NCI-H524 (cell line): ENCODE measurements at regions not wholly inside any gene's neighbourhood (a gene's known extent, or its start where the extent isn't known, plus 50 kb on each side); places are given as distances from the start of the nearest gene placed in this dataset.
"Not testable (repeated sequence)": the region's sequence is repeated elsewhere in the genome, so short reads cannot be mapped to it uniquely, and the experiment has no call there.

Experiments used
- DNase-seq, 2 experiments: peaks; one replicate each; lab custom pipeline; 2025; lab: John Stamatoyannopoulos, UW

DNA sequence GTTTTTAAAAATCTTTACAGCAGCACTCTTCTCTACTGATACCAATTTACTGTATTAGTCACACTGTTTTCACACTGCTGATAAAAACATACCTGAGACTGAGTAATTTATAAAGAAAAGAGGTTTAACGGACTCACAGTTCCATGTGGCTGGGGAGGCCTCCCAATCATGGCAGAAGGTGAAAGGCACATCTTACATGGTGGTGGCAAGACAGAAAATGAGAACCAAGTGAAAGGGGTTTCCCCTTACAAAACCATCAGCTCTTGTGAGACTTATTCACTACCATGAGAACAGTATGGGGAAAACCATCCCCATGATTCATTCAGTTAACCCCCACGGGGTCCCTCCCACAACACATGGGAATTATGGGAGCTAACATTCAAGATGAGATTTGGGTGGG is 481.9 kb upstream of the TLE4 start:
- not testable (repeated sequence) for DNase-seq

DNA sequence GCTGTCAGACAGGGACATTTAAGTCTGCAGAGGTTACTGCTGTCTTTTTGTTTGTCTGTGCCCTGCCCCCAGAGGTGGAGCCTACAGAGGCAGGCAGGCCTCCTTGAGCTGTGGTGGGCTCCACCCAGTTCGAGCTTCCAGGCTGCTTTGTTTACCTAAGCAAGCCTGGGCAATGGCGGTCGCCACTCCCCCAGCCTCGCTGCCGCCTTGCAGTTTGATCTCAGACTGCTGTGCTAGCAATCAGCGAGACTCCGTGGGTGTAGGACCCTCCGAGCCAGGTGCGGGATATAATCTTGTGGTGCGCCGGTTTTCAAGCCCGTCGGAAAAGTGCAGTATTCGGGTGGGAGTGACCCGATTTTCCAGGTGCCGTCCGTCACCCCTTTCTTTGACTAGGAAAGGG is 468.5 kb upstream of the TLE4 start:
- not testable (repeated sequence) for DNase-seq

DNA sequence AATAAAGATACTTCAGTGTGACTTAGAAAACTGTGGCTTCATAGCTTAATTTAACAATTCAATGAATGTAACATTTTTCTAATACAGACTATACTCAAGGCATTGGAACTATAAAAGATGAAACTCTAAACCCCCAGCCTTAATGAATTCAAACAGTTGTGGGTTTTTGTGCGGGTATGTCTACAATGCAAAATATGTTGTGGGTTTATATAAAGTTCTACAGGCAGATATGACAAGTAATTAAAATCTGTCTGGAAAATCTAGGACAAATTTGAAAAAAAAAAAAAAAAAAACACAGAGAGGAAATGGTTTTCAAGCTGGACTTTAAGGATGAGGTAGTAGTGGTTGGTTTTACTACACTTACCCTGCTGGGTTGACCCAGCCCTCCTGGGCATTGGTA is 467.5 kb upstream of the TLE4 start:
- no peak for DNase-seq

DNA sequence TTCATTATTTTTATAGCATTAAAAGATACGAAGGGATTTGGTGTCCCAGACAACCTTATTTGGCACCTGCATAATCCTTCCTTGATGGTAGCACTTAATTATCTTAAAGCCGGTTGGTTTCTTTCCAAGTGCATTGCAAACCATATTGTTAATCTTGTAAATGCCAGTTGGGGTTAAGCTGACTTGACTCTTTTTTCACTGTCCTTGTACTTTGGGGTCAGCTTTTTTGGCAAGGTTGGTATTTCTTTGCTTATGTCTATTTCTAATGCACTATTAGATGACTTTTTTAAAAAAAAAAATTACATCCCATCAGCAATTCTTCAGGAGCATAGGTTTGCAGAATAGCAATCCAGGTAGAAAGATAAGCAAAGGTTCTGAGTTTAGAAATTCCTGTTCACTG is 466.8 kb upstream of the TLE4 start:
- DNase-seq = peak; percentile 15 to 63

DNA sequence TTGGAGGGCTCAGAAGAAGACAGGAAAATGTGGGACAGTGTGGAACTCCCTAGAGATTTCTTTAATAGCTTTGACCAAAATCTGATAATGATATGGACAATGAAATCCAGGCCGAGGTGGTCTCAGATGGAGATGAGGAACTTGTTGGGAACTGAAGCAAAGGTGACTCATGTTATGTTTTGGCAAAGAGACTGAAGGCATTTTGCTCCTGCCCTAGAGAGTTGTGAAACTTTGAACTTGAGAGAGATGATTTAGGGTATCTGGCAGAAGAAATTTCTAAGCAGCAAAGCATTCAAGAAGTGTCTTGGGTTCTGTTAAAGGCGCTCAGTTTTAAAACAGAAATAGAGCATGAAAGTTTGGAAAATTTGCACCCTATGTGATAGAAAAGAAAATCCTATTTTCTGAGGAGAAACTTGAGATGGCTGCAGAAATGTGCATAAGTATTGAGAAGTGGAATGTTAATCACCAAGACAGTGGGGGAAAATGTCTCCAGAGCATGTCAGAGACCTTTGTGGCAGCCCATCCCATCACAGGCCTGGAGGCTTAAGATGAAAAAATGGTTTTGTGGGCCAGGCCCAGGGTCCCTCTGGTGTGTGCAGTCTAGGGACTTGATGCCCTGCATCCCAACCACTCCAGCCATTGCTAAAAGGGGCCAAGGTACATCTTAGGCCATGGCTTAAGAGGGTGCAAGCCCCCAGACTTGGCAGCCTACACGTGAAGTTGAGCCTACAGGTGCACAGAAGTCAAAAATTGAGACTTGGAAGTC is 463.7 kb upstream of the TLE4 start:
- no peak for DNase-seq

DNA sequence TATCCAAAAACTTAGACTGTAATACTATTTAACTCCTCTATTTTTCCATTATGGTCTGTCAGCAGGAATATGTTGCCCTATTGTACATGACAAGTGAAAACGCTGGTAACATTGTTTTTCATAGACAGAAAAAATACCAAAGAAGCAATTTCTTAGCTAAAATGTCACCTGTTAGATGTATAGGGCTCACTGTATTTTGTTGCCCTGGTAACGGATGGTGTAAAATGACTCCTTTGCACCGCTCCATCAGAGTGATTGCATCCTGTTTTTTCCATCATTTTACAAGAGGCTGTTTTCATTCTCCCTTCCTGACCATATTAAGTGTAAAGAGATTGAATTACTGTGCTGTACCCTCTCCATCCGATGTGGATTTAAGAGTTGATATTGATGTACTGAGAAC is 460.1 kb upstream of the TLE4 start:
- DNase-seq = no peak

DNA sequence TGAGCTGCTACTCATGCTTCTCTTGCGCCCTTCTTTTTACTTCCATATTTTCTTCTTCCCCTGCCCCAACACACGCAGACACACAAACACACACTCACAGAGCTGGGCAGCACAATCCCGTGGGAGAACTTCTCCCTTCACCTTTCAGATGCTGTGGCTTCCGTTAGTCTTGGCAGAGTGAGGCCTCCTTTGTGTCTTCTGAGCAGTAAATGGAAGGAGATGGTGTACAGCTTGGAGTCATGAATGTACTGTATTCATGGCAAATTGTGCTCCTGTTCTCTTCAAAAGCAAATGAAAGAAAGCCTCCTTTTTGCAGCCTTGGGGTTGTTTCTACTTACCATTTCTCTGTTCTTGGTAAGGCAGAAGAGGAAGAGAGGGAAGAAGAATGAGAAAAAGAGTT is 456.6 kb upstream of the TLE4 start:
- no peak for DNase-seq

DNA sequence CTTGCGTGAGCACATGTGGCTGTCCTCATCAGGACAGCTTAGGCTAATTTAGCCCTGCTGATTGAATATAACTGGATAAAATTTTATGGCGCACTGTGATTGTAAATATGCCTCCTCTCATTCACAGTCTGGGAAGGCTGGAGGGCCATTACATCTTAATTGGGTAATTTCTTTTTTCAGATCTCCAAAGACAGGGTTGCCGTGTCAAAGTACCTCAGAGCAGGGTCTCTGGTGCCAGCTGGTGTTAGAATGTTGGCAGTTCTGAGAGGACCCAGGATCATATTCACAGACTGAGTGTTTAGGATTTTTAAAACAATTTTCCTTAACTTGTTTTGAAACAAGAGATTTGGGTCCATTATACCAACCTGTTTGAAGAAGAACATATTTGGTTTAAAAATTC is 455.7 kb upstream of the TLE4 start:
- DNase-seq = peak; percentile 8 to 30

DNA sequence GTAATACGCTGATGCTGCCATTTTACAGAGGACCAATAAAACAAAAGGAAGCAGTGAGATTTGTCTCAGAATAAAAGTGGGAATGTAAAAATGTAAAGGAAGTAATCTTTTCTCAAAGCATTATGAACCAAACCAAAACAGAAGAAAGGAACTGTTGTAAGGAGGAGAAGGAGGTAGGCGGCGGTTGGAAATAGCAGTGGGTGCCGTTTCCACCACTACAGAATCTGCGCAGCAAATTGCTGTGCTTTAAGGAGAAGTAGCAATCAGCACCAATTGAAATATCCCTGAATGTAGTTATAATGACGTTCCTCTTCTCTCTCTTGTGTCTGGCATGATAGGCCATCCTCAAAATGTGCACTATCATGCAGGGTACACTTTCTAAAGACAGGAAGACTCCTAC is 455.1 kb upstream of the TLE4 start:
- DNase-seq = no peak

DNA sequence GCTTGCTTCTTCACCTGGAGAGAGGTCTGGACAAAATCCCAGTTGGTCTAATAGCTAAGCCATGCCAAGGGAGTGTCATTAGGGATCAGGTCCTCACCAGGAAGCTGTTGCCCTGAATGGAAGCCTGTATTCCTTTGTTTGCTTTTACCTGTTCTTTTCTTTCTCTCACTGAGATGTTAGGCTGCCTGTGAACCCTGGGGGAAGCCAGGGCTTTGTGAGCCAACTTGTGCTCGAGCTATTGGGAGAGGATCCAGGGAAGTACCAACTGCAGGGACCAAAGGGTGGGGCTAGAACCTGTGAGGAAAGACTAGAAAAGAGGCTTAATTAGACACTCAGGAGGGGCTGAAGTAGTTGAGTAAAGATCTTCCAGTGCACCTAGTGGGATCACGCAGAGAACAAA is 451.2 kb upstream of the TLE4 start:
- no peak for DNase-seq

DNA sequence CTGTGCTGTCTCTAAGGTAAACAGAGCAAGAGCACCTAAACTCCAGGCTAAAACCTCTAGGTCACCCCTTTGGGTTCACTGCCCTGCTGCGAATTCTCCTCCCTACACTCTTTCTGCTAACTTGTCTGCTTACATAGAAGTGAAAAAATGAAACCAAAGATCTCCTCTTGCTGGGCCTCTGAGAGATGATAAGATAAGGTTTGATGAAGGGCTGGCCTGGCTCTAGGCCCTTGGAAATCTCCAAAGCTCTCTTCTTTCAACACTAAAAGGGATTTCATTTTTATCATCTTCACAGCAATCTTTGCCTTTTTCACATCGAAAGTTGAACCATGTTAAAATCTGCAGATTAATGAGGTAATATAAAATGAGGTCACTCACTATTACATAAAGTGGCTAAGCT is 450.8 kb upstream of the TLE4 start:
- DNase-seq = no peak

DNA sequence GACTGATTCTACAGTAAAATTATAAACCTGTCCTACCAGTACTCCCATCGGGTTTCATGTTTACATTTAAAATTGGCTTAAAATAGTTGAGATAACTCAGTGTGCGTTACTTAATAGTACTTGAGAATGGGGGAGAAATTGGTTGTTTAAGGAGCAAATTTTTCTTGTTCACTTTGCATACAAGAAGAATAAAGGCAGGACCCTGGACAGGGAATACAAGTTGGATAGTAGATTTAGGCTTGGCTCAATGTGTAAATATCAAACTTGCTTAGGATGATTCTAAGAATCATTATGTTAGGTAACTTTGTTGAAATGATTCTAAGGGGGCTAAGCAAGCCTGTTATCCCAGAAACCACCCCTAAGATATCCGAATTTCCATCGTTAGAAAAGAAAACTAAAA is 448.4 kb upstream of the TLE4 start:
- DNase-seq = no peak

DNA sequence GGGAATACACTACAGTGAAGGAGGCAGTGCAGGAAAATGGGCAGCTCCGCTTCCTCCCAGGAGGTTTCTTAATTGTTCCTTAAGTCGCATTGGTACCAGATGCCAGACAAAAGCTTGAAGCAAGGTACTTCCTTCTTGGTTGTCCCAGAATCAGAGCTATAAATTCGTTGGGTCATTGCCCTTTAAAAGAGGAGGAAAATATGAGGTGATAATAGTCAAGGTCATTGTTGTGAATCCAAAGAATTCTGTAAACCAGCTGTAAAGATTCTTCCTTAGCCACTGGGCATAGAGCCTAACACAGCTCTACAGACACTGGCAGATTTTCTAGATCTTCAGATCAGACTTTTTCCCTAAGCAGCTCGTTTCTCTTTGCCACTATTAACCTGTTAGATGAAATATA is 444.1 kb upstream of the TLE4 start:
- DNase-seq = no peak

DNA sequence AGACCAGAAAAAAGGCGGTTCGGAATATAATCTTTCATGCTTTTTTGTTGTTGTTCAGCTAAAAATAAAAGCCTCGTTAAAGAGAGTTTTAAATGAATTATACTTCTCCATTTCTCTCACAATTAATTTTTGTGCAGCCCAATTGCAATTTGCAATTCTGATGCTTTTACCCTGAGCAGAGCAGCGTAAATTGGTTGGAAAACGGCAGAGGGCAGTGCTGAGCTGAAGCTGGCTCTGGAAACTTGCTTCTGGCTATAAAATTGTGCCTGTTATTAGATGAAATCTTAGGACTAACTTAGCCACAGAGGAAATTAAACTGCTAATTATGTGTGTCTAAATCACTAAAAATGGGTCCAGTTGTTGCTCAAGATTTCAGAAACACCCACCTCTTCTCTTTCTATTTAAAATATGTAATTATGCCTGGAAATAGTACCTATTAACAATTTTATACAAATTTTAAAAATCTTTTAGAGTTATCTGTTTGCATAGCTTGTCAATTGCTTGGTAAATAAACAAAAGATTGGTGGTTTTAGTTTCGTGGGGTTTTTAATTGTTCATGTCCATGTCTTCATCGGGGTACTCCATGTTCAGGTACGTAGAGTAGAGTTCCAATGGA is 441.8 kb upstream of the TLE4 start:
- peak in 1 of 2 experiments; percentile 21 for DNase-seq

DNA sequence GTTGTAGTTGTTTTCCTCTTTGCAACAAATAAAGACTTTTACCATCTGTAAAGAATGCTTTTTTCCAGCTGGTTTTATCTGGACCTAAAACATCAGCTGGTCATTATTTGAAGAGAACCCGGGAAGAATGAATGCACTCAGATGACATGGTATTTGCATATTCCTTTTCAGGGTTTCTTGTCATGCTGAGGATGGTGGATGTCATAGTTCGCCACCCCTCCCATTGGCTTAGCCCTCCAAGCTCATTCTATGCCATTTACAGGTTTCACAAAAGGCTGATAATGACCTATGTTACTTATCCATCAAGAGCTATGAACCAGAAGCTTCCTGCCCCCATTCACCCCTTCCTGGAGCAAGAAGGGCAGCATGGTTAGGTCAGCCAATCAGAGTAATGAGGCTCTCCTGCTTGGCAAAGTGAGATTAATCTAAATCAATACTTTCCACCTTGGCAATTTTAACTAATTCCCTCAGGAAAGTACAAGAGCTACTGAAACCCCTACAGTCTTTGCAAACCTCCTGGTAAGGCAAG is 440.5 kb upstream of the TLE4 start:
- no peak for DNase-seq

DNA sequence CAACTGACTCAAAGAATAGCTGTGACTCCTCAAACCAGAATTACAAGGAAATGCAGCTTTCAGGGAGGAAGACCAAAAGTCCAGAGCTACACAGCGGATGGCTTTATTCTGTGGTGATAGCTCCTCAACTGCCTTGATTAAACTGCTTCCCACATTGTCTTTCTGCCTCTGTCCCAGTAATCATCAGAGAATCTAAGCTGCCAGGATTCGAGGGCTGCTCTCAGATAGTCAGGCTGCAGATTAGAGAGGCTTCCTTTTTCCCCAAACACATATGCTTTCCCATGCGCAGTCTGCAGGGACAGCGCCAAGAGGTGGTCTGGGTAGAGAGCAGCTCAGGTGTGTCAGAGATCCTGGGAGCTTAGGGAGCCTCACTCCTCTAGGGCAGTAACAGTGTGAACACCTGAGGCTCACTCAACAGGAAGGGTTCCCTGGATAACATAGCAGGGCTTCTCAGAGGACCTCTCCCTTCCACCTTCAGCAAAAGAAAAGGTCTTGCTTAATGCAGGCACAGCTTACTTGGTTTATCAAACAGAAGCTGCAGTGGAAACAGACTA is 439.9 kb upstream of the TLE4 start:
- no peak for DNase-seq

DNA sequence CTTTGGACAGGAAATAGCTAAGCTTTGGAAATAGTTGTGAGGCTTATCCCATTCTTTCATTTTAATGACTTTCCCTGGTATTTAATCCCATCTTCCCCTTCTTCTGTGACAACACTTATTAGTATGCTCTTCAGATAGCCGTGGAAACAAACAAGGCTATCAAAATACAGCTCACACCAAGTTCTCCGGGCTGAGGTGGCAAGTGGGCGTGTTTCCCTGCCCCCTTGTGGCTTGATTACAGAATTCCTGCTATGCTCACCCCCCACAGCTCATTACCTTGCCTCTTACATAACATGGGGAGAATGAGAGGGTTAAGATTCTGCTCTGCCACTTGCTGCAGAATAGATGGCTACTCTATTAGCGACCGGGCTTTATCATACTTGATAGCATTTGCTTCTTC is 437.1 kb upstream of the TLE4 start:
- peak; percentile 8 to 32 for DNase-seq

DNA sequence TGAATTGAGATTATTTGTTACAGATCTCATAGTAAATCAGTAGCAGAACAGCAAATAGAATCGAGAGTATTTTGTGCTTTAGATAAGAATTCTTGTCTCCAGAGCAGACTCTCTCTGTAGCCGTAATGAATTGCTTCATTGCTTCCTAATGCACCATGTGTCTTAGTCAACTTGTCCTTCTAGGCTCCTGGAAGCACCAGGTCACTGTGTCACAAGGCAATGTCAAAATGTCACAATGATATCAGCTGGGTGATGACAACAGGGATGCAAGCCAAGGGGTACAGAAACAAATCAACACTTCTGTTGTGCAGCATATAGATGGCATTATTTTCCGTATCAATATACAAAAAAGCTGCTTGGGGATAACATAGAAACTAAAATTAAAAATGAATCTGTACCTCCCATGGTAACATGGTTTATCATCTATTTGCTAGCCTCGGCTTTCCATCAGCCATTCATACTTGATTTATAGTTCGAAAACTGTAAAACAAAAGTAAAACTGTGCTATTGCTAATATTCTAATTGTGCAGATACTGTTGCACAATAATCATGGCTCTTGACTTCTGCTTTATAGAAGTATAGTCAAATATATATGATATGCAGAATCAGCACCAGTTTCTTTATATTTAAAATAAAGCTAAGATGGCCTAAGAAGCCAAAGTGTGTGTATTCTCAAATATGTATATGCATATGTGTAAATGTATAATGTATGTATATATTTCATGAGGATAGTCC is 435.9 kb upstream of the TLE4 start:
- DNase-seq = no peak

DNA sequence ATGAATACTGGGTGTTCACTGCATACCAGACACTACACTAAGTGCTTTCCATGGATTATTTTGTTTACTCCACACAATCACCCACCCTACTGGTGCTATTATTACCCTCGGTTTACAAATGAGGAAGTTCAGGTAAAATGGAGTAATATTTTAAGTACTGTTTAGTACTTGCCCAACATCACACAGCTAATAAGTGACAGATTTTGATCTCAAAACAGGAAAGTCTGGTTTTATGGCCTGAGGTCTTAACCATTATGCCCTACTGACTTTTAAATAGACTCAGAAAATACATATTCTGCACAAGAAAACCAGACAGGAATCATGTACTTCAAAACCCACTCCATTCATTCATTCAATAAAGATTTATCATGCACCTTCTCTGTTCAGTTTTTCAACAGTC is 431.0 kb upstream of the TLE4 start:
- no peak for DNase-seq

DNA sequence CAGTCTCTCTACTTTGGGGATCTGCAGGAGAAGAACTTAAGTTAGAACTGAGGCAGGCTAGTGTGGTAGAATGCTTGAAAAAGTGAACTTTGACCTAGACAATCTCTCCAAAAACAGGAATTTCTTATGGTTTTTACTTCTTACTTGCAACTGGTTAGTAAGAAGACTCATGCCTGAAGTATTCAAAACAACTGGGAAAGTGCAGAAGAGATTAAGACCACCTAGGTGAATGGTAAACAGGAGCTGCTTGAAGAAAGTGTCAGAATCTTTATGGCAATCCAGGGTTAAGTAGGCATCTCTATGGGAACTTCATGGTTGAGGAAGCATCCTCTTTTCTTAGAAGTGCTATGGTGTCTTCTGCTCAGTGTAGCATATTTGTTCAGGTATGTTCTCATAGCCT is 428.6 kb upstream of the TLE4 start:
- DNase-seq = no peak

DNA sequence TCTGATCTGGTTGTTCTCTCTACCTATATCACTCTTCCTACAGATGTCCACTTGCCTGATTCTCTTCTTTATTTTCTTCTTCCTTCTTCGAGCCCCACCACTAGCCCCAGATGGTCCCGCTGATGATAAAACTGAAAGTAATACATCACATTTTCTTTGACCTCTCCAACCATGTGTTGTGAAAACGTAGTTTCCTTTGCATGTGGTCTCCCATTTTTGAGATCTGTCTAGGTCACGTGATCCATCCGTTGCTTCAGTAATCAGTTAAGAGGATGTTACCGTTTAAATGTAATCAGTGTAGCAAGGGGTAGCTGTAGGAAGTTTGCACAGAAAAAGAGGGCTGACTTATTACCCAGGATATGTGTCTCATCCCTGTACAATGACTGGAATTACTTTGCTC is 426.3 kb upstream of the TLE4 start:
- DNase-seq = no peak

DNA sequence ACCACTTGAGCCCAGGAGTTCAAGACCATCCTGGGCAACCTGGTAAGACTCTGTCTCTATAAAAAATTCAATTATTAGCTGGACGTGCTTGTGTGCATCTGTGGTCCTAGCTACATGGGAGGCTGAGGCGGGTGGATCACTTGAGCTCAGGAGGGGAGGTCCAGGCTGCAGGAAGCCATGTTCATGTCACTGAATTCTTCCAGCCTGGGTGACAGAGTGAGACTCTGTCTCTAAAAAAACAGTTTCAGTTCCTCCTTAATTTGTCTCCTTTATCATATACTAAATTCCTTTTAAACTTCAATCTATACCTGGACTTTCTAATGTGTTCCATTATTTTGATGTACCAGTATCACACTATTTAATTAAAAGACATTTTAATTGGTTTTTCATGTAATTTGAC is 422.2 kb upstream of the TLE4 start:
- no peak for DNase-seq

DNA sequence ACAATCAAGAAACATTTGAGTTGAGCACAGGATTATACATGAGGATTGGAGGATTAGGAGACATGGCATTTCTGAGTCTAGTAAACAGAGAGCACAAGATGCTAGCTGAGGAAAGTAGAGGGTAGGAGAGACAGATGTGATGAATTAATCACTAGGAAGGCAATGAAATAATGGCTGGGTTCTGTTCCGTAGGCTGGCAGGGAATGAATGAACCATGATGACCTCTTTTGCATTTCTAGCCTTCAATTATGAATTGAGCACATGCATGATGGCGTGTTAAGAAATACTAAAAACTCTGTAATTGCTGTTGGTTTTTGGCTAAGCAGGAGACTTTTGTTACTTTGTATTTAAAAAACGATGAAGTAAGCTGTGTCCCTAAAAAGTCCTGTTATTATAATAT is 420.0 kb upstream of the TLE4 start:
- DNase-seq = no peak
